HEK293T (cell line): ENCODE measurements at regions not wholly inside any gene's neighbourhood (a gene's known extent, or its start where the extent isn't known, plus 50 kb on each side); places are given as distances from the start of the nearest gene placed in this dataset.

ENCODE experiments used
- CTCF ChIA-PET: fragments of 350-600 bp; formaldehyde crosslinking; extraction: SDS; loops from one replicate; lab custom pipeline; 2021; ENCODE audit warnings: antibody characterized with exemption, inconsistent platforms; lab: Yijun Ruan, JAX
- POLR2A ChIA-PET: fragments of 350-600 bp; formaldehyde crosslinking; extraction: SDS; loops from one replicate; lab custom pipeline; 2020; ENCODE audit warnings: antibody characterized with exemption, inconsistent platforms; lab: Yijun Ruan, JAX
- DNase-seq: peaks from one replicate; pipeline ENCODE4 v3.0.0; 2012; ENCODE audit warnings: mixed read lengths; ENCODE audit errors: extremely low spot score
- ARNT ChIP-seq: fragments of 450-650 bp; IDR thresholded peaks from 2 replicates; pipeline ENCODE4 v1.6.1; 2017; ENCODE audit warnings: mild to moderate bottlenecking
- BHLHE40 ChIP-seq: fragments of 450-650 bp; IDR thresholded peaks from 2 replicates; pipeline ENCODE4 v1.6.1; 2016; ENCODE audit warnings: mild to moderate bottlenecking, moderate library complexity, borderline replicate concordance
- CTBP1 ChIP-seq: fragments of 450-650 bp; IDR thresholded peaks from 2 replicates; pipeline ENCODE4 v1.6.1; 2016; ENCODE audit warnings: borderline replicate concordance
- ELF4 ChIP-seq: fragments of 450-650 bp; IDR thresholded peaks from 2 replicates; pipeline ENCODE4 v1.6.1; 2017; ENCODE audit warnings: antibody characterized with exemption
- FOXA1 ChIP-seq: fragments of 450-650 bp; IDR thresholded peaks from 2 replicates; pipeline ENCODE4 v1.6.1; 2016; ENCODE audit warnings: mild to moderate bottlenecking
- FOXK2 ChIP-seq: fragments of 450-650 bp; IDR thresholded peaks from 2 replicates; pipeline ENCODE4 v1.6.1; 2016; ENCODE audit warnings: mild to moderate bottlenecking
- FOXM1 ChIP-seq: fragments of 450-650 bp; IDR thresholded peaks from 2 replicates; pipeline ENCODE4 v1.6.1; 2017; ENCODE audit warnings: mild to moderate bottlenecking, borderline replicate concordance
- HDGF ChIP-seq: fragments of 450-650 bp; IDR thresholded peaks from 2 replicates; pipeline ENCODE4 v1.6.1; 2017; ENCODE audit warnings: antibody characterized with exemption, borderline replicate concordance
- L3MBTL2 ChIP-seq: fragments of 450-650 bp; conservative IDR thresholded peaks from 2 replicates; pipeline ENCODE4 v1.6.1; 2016; ENCODE audit warnings: mild to moderate bottlenecking
- LEF1 ChIP-seq: fragments of 450-650 bp; IDR thresholded peaks from 2 replicates; pipeline ENCODE4 v1.6.1; 2017; ENCODE audit warnings: mild to moderate bottlenecking, borderline replicate concordance
- NFRKB ChIP-seq: fragments of 450-650 bp; IDR thresholded peaks from 2 replicates; pipeline ENCODE4 v1.6.1; 2016; ENCODE audit warnings: mild to moderate bottlenecking, moderate library complexity
- SP1 ChIP-seq: fragments of 450-650 bp; IDR thresholded peaks from 2 replicates; pipeline ENCODE4 v1.6.1; 2017
- SUZ12 ChIP-seq: fragments of 450-650 bp; IDR thresholded peaks from 2 replicates; pipeline ENCODE4 v1.6.1; 2016; ENCODE audit warnings: mild to moderate bottlenecking
- TARDBP ChIP-seq: fragments of 450-650 bp; IDR thresholded peaks from 2 replicates; pipeline ENCODE4 v1.6.1; 2016
- ZNF384 ChIP-seq: fragments of 450-650 bp; IDR thresholded peaks from 2 replicates; pipeline ENCODE4 v1.6.1; 2016
- TF ChIP-seq, protein P1 (sequence below): fragments of 450-650 bp; IDR thresholded peaks from 2 replicates; pipeline ENCODE4 v1.6.1; 2016

- DNase-seq, result no peak
- CTCF ChIA-PET, result no interaction called here
- TF ChIP-seq L3MBTL2, result no peak
- TF ChIP-seq LEF1, result no peak
- TF ChIP-seq, protein P1, sequence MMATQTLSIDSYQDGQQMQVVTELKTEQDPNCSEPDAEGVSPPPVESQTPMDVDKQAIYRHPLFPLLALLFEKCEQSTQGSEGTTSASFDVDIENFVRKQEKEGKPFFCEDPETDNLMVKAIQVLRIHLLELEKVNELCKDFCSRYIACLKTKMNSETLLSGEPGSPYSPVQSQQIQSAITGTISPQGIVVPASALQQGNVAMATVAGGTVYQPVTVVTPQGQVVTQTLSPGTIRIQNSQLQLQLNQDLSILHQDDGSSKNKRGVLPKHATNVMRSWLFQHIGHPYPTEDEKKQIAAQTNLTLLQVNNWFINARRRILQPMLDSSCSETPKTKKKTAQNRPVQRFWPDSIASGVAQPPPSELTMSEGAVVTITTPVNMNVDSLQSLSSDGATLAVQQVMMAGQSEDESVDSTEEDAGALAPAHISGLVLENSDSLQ, result no peak
- TF ChIP-seq HDGF, result no peak
- TF ChIP-seq FOXK2, result no peak
- TF ChIP-seq ZNF384, result no peak
- TF ChIP-seq SP1, result no peak
- TF ChIP-seq BHLHE40, result no peak
- POLR2A ChIA-PET, result no interaction called here
Observed at GRCh38 chr12:16674885-16675284, 68.9 kb upstream of the LMO3 start.

DNA sequence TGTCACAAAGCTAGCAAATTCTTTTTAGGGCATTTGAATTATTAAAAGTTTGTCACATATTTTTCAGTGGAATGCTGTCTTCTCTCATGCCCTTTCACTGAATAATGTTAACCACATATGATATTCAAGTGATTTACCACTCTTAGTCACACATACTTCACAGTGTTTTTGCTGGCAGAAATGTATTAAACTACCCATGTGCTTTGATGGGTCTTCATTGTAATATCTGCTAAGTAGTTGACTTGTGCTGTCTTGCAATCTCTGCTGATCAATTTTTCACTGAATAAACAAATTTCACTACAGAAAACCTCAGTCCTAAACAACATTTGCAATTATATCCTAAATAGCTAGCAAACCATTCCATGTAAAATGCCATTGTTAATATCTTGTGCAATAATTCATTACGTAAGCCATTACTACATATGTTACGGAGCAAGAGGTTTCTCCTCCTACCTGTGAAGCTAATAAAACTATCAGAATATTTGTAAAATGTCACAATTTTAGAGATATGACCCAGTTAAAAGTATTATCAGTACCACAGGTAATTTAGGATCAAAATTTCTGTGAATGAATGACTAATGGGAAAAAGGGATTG, 64.6 kb upstream of the LMO3 start:
- no peak for DNase-seq
- ChIA-PET POLR2A (no interaction called here), CTCF (no interaction called here)
- TF ChIP-seq NFRKB (no peak), L3MBTL2 (no peak), SP1 (no peak), BHLHE40 (no peak), FOXA1 (no peak), TARDBP (no peak), CTBP1 (no peak), ELF4 (no peak), FOXK2 (no peak), ARNT (no peak), LEF1 (no peak)
- TF ChIP-seq, protein P1, result no peak

GRCh38 chr12:16669756-16670155, 63.8 kb upstream of the LMO3 start:
- DNase-seq, result no peak
- POLR2A ChIA-PET, result no interaction called here
- CTCF ChIA-PET, result no interaction called here
- TF ChIP-seq FOXK2, result no peak

DNA sequence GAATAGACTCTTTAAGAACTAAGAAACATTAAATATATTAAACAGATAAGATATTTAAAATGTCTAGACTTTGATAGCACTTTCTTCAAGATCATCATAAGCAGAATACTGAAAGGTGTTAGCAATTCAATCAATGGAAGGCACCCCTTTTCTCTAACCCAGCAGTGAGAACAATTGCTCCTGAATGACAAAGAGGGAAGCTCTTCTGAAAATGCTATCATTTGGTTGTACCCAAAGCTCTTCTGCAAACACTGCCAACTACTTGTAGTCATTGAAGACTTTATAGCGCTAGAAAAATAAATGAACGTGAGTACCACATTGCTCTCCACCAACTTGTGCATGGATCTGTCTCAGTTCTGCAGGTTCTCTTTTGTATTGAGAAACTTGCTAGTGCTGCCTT, 62.2 kb upstream of the LMO3 start:
- CTCF ChIA-PET, result no interaction called here
- no peak for TF ChIP-seq CTBP1
- no peak for TF ChIP-seq FOXK2
- no peak for TF ChIP-seq ARNT
- TF ChIP-seq HDGF, result no peak
- no peak for TF ChIP-seq FOXA1
- no peak for TF ChIP-seq SUZ12
- TF ChIP-seq SP1, result no peak
- no peak for TF ChIP-seq LEF1
- TF ChIP-seq, protein P1, result no peak
- no peak for TF ChIP-seq L3MBTL2
- no peak for TF ChIP-seq TARDBP
- TF ChIP-seq BHLHE40, result no peak
- no peak for TF ChIP-seq NFRKB
- DNase-seq, result no peak
- POLR2A ChIA-PET, result no interaction called here

DNA sequence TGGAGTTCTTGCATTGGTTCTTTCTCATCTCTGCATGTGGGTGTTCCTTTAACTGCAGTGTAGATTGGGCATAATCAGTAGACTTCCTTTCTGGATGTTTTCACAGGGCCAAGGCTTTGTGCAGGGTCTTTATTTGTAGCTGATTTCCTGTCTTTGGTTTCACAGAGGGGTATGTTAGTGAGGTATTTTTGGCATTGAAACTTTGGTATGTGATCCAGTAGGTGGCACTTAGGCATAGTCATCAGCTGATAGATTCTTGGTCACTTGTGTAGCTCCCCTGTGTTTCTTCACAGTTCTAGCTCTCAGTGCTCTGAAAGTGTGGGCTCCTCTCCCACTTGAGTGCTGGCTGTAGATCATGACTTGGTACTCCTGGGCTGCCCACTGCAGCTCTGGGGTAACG, 52.7 kb upstream of the LMO3 start:
- CTCF ChIA-PET, result no interaction called here
- POLR2A ChIA-PET, result no interaction called here
- TF ChIP-seq ELF4 (no peak), NFRKB (no peak), HDGF (no peak), FOXK2 (no peak), ARNT (no peak), FOXM1 (no peak), FOXA1 (no peak), SUZ12 (no peak), BHLHE40 (no peak), LEF1 (no peak), L3MBTL2 (no peak), ZNF384 (no peak), TARDBP (no peak), CTBP1 (no peak), SP1 (no peak)
- TF ChIP-seq, protein P1, result no peak
- DNase-seq, result no peak
